ENCODE measurements at regions not wholly inside any gene's neighbourhood (a gene's known extent, or its start where the extent isn't known, plus 50 kb on each side); places are given as distances from the start of the nearest gene placed in this dataset.

DNA sequence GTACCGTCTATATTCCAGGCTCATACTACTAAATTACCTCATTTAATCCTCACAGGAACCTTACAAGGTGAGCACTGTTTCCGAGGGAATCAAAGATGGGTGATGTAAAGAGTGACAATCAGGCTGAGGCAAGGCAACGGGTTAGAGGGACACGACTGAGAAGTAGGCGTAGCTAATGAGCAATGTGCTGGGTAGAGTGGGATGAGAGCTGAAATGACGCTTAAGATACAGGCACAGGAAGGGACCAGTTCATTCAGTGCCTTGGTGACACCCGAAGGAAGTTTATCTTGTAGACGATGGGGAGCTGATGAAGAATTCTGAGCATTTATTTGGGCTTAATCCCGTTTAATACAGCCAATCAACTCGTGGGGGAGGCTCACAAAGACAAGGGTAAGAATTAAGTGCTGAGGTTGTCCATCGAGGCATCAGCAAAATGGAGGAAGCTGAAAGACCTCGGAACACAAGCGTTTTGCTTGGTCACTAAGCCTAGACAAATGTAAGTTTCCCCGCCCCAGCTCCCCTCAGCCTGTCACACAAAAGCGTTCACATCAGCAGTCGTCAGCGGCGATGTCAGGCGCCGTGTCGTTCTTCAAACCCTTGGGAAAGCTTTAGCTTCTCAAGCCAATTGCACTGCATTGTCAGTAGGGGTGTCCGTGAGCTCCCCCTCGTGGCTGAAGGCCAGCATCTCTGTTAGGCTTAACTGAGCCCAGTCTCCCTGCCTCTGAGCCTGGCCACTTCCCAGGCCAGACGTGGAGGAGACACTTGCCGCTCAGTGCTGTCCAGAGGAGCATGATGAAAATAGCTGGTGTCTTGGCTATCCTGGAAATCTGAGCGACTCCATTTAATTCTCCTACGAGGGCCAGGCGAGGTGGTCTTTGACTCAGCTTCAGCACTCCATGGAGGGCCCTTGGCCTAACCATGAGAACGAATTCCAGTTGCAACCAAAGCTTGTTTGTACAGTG is 288.5 kb upstream of the G2E3 start:
- H3K36me3 ChIP-seq (ENCODE audit: low read depth, missing control alignments): no peaks in the 10 kb centered on the region
- no peaks in the 10 kb centered on the region for H3K9me3 ChIP-seq
- TF ChIP-seq POLR2A (IDR thresholded peaks at IDR 0.05): no peak
- peak; percentile 48 to 81 (median 76) for TF ChIP-seq CTCF (IDR thresholded peaks at IDR 0.05)
- peak overlapping the region; percentile 13 to 49 for H3K4me3 ChIP-seq
- peak overlapping the region in 1 of 2 donors; percentile 17 for H3K27ac ChIP-seq
- WGBS, 2 donors: 23 to 30% methylated on average over 25 to 29 of the region's 29 CpGs
- peak; percentile 94 for DNase-seq
- peaks cover 4% of the 10 kb centered on the region for H3K4me1 ChIP-seq
- H3K27me3 ChIP-seq: no peaks in the 10 kb centered on the region
- intact Hi-C loops (cut with DNase I; ENCODE audit: low total_unique reads): no loop called here

DNA sequence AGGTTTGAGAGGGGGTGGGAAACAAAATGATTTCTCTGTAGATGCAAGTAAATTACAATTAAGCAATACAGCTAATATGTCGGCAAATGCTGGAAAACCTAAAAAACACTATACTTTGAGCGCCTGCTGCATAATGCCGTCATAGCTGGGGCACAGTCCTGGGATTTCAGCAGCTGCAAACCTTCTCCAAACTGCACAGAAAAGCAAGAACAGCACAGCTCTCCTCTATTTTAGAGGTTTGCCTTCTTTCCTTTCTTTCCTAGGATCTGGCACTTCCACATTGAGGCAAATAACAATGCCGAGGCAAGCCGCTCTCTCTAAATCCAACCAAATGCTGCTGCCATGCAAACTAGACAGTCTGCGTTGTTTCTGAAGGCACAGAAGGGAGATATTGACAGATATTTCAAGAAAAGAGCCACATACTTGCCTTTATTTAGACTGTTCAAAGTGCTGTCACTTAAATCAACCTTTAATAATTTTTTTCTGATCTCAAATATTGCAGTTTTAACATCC is 287.1 kb upstream of the G2E3 start:
- WGBS, 2 donors: 78 to 81% methylated on average over 6 of the region's 6 CpGs
- H3K4me1 ChIP-seq: peaks cover 4% of the 10 kb centered on the region
- intact Hi-C loops (cut with DNase I; ENCODE audit: low total_unique reads): no loop called here
- H3K27ac ChIP-seq: peak overlapping the region in 1 of 2 donors; percentile 28
- no peak for DNase-seq
- H3K4me3 ChIP-seq: no peak overlapping the region
- no peaks in the 10 kb centered on the region for H3K9me3 ChIP-seq
- TF ChIP-seq POLR2A (IDR thresholded peaks at IDR 0.05) (no peak), CTCF (IDR thresholded peaks at IDR 0.05) (no peak)
- H3K27me3 ChIP-seq: no peaks in the 10 kb centered on the region
- no peaks in the 10 kb centered on the region for H3K36me3 ChIP-seq (ENCODE audit: low read depth, missing control alignments)

DNA sequence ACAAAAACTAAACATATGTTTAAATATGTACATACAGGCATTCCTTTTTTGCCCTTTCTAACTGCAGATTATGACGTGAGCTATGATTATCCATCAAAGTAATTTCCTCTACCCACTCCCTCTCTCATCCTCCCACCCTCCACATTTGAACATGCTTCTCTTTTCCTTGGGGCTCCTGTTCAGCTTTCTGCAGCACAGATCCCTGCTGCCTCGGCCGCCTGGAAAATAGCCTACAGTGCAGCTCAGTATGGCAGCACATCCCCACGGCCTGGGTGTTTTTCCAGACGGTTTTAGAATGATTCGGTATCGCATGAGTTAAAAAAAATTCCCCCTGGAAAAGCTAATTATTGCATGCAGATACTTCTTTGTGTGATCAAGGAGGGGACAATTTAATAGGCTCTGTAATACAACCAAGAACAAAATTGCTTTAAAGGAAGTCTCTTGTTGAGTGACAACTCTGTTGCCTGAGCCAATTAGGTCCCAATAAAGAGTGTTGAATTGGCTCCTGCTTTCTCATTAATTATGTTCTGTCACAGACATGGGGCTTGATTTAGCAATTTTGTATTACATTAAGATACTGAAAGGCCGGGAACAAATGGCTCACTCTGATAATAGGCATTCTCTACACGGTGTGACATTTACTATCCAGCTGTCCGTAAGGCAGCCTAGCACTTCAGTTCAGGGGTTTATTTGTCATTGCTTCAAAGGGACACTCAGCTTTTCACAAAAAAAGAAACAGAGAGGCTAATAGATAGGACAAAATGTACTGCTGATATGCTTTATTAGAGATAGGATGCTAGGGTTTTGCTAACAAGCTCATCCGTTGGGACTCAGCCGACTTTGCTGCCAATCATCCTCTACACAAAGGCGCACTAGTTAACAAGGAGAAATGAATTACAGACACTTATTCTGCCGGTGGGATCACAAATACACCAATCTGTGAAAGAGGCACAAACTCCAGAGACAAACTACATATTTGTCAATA is 285.8 kb upstream of the G2E3 start:
- Histone ChIP-seq H3K36me3 (ENCODE audit: low read depth, missing control alignments) (no peaks in the 10 kb centered on the region), H3K4me1 (peaks cover 4% of the 10 kb centered on the region), H3K27me3 (no peaks in the 10 kb centered on the region), H3K9me3 (no peaks in the 10 kb centered on the region), H3K27ac (peak overlapping the region; percentile 28 to 45), H3K4me3 (no peak overlapping the region)
- WGBS, 2 donors: 53 to 58% methylated on average over 14 of the region's 14 CpGs
- no peak for TF ChIP-seq POLR2A (IDR thresholded peaks at IDR 0.05)
- no peak for TF ChIP-seq CTCF (IDR thresholded peaks at IDR 0.05)
- intact Hi-C loops (cut with DNase I; ENCODE audit: low total_unique reads): no loop called here
- peak; percentile 77 for DNase-seq

- TF ChIP-seq CTCF (IDR thresholded peaks at IDR 0.05): no peak
- no peak for TF ChIP-seq POLR2A (IDR thresholded peaks at IDR 0.05)
- intact Hi-C loops (cut with DNase I; ENCODE audit: low total_unique reads): no loop called here
- Histone ChIP-seq H3K27me3 (no peaks in the 10 kb centered on the region), H3K27ac (no peak overlapping the region), H3K4me3 (no peak overlapping the region), H3K4me1 (peaks cover 4% of the 10 kb centered on the region), H3K36me3 (ENCODE audit: low read depth, missing control alignments) (no peaks in the 10 kb centered on the region), H3K9me3 (no peaks in the 10 kb centered on the region)
- DNase-seq: no peak
- WGBS, 2 donors: 83 to 86% methylated on average over 3 of the region's 3 CpGs
Observed at GRCh38 chr14:30275604-30276003, 283.4 kb upstream of the G2E3 start.
